HEK293T (cell line): ENCODE measurements at regions not wholly inside any gene's neighbourhood (a gene's known extent, or its start where the extent isn't known, plus 50 kb on each side); places are given as distances from the start of the nearest gene placed in this dataset.

Experiments used
- ARNT ChIP-seq: fragments of 450-650 bp; IDR thresholded peaks from 2 replicates; pipeline ENCODE4 v1.6.1; 2017; ENCODE audit warnings: mild to moderate bottlenecking
- BHLHE40 ChIP-seq: fragments of 450-650 bp; IDR thresholded peaks from 2 replicates; pipeline ENCODE4 v1.6.1; 2016; ENCODE audit warnings: mild to moderate bottlenecking, moderate library complexity, borderline replicate concordance
- CTBP1 ChIP-seq: fragments of 450-650 bp; IDR thresholded peaks from 2 replicates; pipeline ENCODE4 v1.6.1; 2016; ENCODE audit warnings: borderline replicate concordance
- FOXA1 ChIP-seq: fragments of 450-650 bp; IDR thresholded peaks from 2 replicates; pipeline ENCODE4 v1.6.1; 2016; ENCODE audit warnings: mild to moderate bottlenecking
- FOXM1 ChIP-seq: fragments of 450-650 bp; IDR thresholded peaks from 2 replicates; pipeline ENCODE4 v1.6.1; 2017; ENCODE audit warnings: mild to moderate bottlenecking, borderline replicate concordance
- HDGF ChIP-seq: fragments of 450-650 bp; IDR thresholded peaks from 2 replicates; pipeline ENCODE4 v1.6.1; 2017; ENCODE audit warnings: antibody characterized with exemption, borderline replicate concordance
- L3MBTL2 ChIP-seq: fragments of 450-650 bp; conservative IDR thresholded peaks from 2 replicates; pipeline ENCODE4 v1.6.1; 2016; ENCODE audit warnings: mild to moderate bottlenecking
- LEF1 ChIP-seq: fragments of 450-650 bp; IDR thresholded peaks from 2 replicates; pipeline ENCODE4 v1.6.1; 2017; ENCODE audit warnings: mild to moderate bottlenecking, borderline replicate concordance
- NFRKB ChIP-seq: fragments of 450-650 bp; IDR thresholded peaks from 2 replicates; pipeline ENCODE4 v1.6.1; 2016; ENCODE audit warnings: mild to moderate bottlenecking, moderate library complexity
- SP1 ChIP-seq: fragments of 450-650 bp; IDR thresholded peaks from 2 replicates; pipeline ENCODE4 v1.6.1; 2017
- SUZ12 ChIP-seq: fragments of 450-650 bp; IDR thresholded peaks from 2 replicates; pipeline ENCODE4 v1.6.1; 2016; ENCODE audit warnings: mild to moderate bottlenecking
- TARDBP ChIP-seq: fragments of 450-650 bp; IDR thresholded peaks from 2 replicates; pipeline ENCODE4 v1.6.1; 2016
- TF ChIP-seq, protein P1 (sequence below): fragments of 450-650 bp; IDR thresholded peaks from 2 replicates; pipeline ENCODE4 v1.6.1; 2016

DNA sequence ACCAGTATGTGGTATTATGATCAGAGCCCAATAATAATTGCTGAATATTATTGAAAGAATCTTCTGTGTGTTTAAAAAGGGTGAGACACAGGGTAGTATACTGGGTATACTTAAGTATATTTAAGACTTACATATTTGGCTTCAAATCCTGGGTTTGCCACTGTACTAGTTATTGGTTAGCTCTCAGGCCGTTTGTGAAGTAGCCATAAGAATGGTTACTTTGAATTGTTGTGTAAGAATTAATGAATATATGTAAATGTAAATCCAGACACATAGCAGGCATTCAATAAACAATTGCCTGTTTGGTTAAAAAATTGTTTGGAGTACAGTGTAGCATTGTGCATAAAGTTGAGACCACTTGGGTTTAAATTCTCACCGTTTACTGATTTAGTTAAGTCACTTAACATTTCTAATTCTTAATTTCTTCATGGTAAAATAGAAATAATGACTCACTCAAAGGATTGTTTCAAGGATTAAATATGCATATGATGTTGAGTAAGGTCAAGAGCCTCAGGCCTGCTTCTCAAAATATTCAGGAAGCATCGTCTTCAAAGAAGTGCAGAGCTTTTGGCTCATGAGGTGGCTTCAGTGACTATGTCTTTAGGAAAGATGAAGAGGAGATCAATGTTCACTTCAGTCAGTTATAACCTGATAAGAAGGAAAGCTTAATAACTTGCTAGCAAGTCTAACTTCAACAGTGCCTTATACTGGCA lies 207.9 kb upstream of the NT5C1B start:
- TF ChIP-seq, protein P1, sequence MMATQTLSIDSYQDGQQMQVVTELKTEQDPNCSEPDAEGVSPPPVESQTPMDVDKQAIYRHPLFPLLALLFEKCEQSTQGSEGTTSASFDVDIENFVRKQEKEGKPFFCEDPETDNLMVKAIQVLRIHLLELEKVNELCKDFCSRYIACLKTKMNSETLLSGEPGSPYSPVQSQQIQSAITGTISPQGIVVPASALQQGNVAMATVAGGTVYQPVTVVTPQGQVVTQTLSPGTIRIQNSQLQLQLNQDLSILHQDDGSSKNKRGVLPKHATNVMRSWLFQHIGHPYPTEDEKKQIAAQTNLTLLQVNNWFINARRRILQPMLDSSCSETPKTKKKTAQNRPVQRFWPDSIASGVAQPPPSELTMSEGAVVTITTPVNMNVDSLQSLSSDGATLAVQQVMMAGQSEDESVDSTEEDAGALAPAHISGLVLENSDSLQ = no peak
- TF ChIP-seq HDGF (no peak), BHLHE40 (no peak), FOXM1 (no peak), L3MBTL2 (no peak), ARNT (no peak), CTBP1 (no peak), TARDBP (no peak), SP1 (no peak), SUZ12 (no peak), LEF1 (no peak), FOXA1 (no peak), NFRKB (no peak)
